CD4-positive, alpha-beta T cell treated with Interleukin-15 for 1 hour (primary cell): ENCODE measurements at regions not wholly inside any gene's neighbourhood (a gene's known extent, or its start where the extent isn't known, plus 50 kb on each side); places are given as distances from the start of the nearest gene placed in this dataset.

Source experiments
- DNase-seq: peaks from one replicate; pipeline ENCODE4 v3.0.0-alpha.2; 2020

- no peak for DNase-seq
These were observed 141.0 kb downstream of the PTPN11 start for GRCh38 chr12:112559784-112560183.

GRCh38 chr12:112564160-112564784 is 145.5 kb downstream of the PTPN11 start:
- no peak for DNase-seq

GRCh38 chr12:112568641-112569040 is 149.9 kb downstream of the PTPN11 start:
- DNase-seq, result no peak

GRCh38 chr12:112570096-112570495 is 151.3 kb downstream of the PTPN11 start:
- no peak for DNase-seq

- DNase-seq, result no peak
These were observed 154.4 kb downstream of the PTPN11 start for GRCh38 chr12:112573141-112573540.

- no peak for DNase-seq
These were observed 156.3 kb downstream of the PTPN11 start for GRCh38 chr12:112574896-112575558.

GRCh38 chr12:112575559-112576067 is 156.9 kb downstream of the PTPN11 start:
- DNase-seq, result no peak

- no peak for DNase-seq
These were observed 159.0 kb downstream of the PTPN11 start for GRCh38 chr12:112577473-112578329.

- no peak for DNase-seq
These were observed 165.5 kb downstream of the PTPN11 start for GRCh38 chr12:112584266-112584722.

GRCh38 chr12:112586148-112586783 is 167.5 kb downstream of the PTPN11 start:
- DNase-seq, result no peak

GRCh38 chr12:112589275-112589674 is 170.5 kb downstream of the PTPN11 start:
- DNase-seq, result no peak

- DNase-seq, result no peak
These were observed 171.5 kb downstream of the PTPN11 start for GRCh38 chr12:112590281-112590680.

GRCh38 chr12:112591488-112591887 is 172.7 kb downstream of the PTPN11 start:
- DNase-seq, result no peak

GRCh38 chr12:112595410-112595809 is 176.7 kb downstream of the PTPN11 start:
- DNase-seq, result no peak

- no peak for DNase-seq
These were observed 179.2 kb downstream of the PTPN11 start for GRCh38 chr12:112597986-112598385.

GRCh38 chr12:112598626-112599025 is 179.9 kb downstream of the PTPN11 start:
- DNase-seq, result no peak

- DNase-seq, result peak; percentile 35
These were observed 181.1 kb downstream of the PTPN11 start for GRCh38 chr12:112599871-112600270.

GRCh38 chr12:112602150-112602549 is 183.4 kb downstream of the PTPN11 start:
- no peak for DNase-seq

- no peak for DNase-seq
These were observed 184.8 kb upstream of the RPH3A start for GRCh38 chr12:112606611-112607365.

- DNase-seq, result no peak
These were observed 184.1 kb upstream of the RPH3A start for GRCh38 chr12:112607427-112607826.

GRCh38 chr12:112611908-112612307 is 179.6 kb upstream of the RPH3A start:
- DNase-seq, result no peak

GRCh38 chr12:112615196-112615595 is 176.4 kb upstream of the RPH3A start:
- no peak for DNase-seq
